Fibroblast of skin of scalp (primary cell): ENCODE measurements at regions not wholly inside any gene's neighbourhood (a gene's known extent, or its start where the extent isn't known, plus 50 kb on each side); places are given as distances from the start of the nearest gene placed in this dataset.

Experiments
- DNase-seq: peaks from one replicate; pipeline ENCODE4 v3.0.0-alpha.2; 2013

DNA sequence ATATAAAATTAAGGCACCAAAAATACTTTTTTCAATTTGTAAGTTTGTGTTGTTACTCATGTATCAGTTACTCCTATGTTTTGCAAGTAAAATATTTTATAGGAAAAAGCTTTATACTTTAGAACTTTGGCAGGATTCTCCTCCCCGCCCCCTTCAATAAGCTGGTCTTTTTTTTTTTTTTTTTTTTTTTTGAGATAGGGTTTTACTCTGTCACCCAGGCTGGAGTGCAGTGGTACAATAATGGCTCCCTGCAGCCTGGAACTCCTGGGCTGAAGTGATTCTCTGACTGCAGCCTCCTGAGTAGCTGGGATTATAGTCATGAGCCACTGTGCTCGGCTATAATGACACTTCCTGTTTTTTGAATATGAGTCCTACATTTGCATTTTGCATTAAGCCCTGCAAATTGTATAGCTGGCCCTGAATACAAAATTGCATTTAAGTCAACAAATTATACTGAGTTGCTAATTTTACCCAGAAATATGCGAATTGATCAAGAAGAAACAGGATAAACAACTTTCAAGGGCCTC, 192.9 kb downstream of the PIK3R1 start:
- DNase-seq: no peak

DNA sequence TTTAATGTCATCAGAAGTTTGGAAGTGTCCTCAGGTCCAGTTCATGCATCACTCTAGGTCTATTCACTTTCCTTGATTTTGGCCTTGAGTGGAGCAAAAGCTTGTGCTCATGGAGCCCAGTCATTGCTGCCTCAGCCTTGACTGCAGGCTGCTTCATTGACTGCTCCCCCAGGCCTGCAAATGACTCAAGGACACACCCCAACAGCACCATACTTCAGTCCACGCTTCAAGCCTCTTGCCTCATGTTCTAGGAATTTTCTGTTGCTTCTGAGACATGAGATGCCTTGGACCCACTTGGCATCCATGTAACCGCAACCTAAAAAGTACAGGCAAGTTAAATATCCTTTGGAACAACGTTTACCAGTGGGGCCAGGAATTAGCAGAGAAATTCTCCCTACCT, 193.7 kb downstream of the PIK3R1 start:
- peak; percentile 70 for DNase-seq

DNA sequence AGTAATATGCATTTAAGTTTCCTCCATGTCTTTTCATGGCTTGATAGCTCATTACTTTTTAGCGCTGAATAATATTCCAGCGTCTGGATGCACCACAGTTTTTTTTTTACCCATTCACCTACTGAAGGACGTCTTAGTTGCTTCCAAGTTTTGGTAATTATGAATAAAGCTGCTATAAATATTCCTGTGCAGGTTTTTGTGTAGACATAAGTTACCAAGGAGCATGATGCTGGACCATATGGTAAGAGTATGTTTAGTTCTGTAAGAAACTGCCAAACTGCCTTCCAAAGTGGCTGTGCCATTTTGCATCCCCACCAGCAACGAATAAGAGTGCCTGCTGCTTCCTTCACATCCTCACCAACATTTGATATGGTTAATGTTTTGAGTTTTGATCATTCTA, 195.6 kb downstream of the PIK3R1 start:
- DNase-seq: no peak

DNA sequence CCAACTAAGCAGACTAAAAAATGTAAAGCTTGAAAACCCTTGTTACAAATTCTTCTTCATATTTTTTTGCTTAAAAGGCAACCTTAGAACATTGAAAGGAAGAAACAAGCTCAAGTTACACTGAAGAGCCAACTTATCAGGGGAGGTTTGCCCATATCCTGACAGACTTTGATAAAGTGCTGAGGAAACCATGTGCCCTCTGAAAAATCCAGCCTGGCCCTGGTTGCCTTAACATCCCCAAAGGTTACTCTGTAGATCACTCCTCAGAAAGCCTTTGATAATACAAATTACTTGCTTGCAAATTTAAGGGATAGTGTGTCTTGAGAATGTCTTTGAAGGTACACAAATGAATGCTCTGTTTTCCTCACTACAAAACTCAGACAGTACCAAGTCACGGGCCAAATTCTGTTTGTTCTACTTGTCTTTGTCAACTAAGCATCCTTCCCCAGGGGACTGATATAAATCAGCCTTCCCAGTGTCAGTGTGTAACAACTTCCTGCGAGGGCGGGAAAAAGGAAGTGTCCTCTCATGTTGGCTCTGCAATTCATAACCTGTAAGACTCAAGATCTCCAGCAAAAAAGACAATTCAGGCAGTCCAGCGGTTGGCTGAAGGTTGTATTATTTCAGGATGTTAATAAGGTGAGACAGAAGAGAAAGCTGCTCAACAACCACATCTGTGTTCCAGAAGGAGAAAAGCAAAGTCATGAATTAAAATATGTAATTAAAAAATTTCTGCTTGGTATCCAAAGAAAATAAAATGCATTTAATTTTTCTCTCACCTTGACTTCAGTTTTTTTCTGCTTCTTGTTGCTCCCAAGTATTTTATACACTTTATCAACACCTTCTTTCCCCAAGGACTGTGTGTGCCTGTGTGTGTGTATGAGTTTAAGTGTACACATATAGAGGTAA, 199.9 kb downstream of the PIK3R1 start:
- no peak for DNase-seq

DNA sequence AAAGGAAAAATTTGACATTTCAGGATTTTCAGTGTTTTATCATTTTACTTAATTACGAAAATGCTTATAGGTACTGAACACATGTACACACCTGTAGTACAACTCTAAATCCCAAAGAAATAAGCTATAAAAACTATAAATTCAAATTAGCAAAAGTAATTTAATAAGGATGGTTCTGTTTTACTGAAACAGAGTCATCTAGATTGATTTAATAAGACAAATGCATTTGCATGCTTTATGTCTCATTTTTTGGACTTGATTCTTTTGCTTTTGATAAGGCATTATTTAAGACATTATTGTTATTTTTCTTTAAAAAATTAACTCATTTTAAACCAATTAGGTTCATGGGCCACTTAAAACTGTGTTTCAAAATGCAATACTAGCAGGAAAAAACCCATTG, 201.2 kb downstream of the PIK3R1 start:
- no peak for DNase-seq

DNA sequence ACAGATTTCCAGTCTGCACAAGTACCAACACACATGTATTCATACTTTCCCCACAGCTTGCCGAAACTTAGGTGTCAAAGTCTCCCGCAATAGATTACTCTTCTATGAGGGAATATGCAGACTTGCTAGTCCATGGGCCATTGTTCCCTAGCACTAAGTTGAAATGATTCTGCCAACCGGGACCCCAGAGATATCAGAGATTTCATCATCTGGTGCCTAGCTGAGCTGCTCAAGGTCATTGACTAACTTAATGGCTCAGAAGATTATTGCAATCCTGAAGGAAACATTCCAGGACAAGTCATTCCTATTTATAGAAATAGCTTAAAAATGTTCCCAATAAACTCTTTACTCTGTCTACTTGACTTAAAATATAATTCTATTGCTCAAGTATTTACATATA, 202.6 kb downstream of the PIK3R1 start:
- DNase-seq: peak; percentile 61

DNA sequence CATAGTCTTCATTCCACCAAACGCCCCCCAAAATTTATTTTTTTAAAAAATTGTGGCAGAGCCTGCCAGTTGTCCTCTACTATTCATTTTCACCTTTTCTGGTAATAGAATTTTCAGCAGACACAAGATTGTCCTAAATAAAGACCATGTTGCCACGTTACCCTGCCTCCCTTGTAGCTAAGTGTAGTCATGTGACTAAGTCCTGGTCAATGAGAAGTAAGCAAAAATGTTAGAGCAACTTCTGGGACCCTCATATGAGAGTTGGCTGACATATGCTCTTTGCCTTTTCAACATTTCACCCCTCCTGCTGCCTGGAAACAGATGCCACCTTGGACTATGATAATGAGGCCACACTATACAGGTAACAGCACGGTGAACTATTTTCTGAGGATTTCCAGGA, 203.1 kb downstream of the PIK3R1 start:
- DNase-seq: no peak

DNA sequence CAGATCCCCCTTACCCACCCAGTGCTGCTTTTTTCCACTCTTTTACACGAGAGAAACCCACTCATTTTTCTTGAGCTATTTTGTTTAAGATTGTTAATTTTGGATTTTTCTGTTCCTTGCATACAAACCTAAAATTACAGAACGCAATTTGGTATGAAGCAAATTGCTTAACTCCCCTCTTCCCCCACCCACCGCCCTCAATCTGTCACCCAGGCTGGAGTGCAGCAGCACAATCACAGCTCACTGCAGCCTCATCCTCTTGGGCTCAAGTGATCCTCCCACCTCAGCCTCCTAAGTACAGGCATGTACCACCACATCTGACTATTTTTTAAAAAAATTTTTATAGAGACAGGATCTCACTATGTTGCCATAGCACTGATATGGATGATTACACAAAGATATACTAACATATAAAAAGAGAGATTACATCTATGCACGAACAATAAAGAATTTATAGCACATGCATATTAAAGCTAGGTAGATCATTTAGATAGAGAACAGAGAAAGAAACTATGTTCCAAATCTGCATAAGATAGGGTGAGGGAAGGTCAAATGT, 203.6 kb downstream of the PIK3R1 start:
- no peak for DNase-seq

DNA sequence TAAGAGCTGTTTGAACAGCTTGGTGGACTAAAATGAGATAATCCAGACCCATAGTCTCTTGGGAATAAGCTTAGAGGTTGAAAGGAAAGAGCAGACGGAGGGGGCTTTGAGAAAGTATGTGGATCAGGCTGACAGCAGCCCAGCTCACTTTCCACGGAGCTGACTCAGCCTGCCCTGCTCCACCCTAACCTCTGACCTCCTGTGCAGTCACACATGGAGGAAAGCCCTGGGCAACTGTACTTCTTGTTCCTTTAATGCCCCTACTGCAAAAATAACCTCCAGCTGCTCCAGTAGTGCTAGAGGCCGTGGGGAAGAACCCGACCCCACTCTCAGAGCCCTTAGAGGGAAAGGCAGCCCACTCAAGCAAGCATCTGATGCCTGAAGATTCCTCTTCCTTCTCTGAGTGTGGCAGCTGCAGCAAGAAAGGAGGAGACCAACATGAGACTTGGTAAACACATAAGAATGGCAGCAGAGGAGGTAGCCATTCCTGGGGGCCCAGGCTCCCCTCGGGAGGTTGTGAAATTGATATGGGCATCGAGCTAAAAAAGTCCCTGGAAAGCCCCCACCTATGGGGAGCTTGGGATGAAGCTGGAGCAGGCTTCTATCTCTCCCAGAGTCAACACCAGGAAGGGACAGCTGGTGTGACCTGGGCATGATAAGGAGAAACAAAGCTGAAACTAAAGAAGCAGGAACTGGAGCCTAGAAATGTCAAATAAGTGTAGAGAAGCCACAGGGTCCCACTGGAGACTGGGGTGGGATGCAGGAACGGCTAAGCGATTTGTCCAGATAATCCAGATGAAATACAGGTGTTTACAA, 204.3 kb downstream of the PIK3R1 start:
- DNase-seq: peak; percentile 64

DNA sequence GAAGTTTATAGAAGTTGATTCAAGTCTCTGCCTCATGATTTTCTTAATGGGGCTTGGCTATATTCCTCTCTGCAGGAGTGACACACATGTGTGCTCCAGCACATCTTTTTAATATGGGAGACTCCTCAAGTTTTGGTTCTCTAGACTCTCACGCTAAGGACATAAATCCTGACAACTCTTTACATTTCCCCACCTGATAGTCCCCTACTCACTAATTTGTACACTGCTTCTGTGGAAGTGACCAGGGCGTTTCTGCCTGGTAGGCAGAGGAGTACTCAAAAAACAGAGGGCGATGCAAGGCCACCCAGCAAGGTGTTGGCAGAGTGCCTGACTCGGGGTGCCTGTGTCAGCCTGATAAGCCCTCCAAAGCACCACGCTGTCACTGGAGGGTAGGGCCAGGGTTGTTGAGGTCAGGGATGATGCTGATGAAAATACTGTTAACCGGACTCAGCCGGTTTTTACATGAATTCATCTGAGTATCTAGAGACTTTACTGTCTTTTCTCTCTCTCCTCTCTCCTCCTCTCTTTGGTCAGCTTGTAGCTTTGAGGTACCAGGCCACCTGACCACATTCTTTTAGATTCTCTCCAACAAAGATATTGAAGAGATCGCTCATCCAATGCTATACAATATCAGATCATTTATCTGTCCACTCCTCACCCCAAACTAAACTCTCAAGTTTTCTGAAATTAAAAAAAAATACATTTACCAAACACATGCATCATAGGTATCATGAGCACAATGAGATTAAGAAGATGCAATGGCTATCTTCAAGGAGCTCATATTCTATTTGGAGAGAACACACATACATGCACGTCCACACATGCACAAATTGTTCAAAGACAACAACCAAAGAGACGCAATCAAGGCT, 205.2 kb downstream of the PIK3R1 start:
- no peak for DNase-seq

DNA sequence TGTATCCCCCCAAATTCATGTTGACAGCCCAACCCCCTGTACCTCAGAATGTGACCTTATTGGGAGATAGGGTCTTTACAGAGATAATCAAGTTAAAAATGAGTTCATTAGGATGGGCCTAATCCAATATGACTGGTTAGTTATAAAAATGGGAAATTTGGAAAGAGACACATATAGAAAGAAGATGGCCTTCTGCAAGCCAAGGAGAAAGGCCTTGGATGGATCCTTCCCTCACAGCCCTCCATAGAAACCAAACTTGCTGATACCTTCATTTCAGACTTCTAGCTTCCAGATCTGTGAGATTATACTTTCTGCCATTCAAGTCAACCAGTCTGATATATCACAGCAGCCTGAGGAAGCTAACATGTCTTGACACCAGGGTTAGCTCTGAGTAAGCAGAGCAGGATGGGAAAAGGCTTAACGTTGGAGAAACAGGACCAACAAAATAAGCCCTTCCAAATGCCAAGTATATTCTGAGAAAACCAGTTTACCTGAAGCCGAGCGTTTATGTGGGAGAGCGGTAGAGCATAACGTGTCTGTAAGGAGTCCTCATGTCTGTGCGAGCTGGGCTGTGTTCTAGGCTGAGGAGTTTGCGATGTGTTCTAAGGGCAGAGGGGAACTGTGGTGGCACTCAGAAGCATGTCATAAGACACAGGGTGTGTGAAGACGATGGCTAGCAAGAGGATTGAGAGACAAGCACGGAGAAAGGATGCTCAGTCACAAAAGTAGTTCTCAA, 206.1 kb downstream of the PIK3R1 start:
- DNase-seq: no peak

DNA sequence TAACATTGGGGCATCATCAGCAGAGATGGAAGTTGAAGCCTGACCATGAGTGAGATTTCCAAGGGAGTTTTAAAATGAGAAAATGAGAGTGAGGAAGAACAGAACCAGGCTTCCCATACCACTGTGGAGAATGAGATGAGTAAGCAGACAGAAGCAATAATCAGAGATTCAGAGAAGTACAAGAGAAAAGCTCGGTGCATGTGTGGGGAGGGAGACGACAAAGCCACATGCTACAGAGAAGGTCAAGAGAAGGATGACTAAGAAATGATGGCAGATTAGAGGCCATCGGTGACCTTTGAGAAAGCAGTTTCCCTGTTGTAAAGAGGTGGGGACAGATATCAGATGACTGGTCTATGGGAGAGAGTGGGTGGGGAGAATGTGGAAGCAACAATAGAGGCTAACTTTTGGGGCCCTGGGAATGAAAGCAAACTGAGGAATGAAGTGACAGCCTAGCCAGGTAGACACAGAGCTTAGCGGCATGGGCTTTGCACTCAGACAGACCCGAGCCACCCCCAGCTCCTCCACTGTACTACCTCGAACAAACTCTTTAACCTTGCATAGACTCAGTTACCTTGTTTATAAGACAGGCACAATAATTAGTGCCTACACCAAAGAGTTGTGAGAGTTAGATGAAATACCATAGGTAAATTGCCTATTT, 207.7 kb downstream of the PIK3R1 start:
- DNase-seq: no peak

DNA sequence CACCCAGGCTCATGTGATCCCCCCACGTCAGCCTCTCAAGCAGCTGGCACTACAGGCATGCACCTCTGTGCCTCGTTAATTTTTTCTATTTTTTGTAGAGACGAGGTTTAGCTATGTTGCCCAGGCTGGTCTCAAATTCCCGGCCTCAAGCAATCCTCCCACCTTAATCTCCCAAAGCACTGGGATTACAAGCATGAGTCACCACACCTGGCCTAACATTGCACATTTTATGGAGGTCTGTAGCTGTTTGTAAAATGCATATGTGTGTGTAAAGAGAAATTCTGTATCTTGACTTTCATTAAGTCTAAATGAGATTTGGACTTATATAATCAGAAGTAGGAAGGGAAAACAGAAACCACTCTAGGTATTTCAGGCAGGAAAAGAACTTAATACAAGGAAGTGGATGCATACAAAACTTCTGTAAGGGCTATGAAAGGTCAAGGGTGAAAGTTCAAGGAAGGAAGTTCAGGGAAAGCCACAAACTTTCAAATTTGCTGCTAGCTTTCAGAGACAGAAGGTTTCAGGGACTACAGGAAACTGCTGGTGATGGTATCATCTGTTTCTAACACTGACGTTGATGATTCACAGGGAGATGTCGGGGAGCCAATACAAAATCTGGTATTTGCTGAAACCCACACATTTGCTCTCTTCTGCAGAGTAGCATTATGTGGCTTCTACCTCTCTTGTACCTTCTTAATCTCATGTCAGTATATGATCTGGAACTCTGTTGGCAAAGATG, 209.4 kb downstream of the PIK3R1 start:
- peak; percentile 27 for DNase-seq

DNA sequence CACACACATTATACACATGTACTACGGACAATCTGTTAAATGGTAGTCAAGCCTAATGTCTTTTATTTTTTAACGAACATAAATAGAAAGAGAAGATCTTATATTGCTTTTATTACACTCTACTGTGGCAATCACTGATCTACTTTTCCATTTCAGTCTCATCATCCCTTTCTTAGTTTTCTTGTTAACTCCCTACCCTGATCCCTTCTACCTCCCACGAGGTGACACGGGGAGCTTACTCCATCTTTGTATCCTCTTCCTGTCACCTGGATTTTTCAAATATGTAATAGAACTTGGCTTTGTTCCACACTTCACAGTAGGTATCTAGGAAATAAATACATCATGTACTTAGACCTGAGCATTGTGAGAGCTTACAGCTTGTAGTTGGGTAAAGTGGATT, 211.0 kb downstream of the PIK3R1 start:
- no peak for DNase-seq

DNA sequence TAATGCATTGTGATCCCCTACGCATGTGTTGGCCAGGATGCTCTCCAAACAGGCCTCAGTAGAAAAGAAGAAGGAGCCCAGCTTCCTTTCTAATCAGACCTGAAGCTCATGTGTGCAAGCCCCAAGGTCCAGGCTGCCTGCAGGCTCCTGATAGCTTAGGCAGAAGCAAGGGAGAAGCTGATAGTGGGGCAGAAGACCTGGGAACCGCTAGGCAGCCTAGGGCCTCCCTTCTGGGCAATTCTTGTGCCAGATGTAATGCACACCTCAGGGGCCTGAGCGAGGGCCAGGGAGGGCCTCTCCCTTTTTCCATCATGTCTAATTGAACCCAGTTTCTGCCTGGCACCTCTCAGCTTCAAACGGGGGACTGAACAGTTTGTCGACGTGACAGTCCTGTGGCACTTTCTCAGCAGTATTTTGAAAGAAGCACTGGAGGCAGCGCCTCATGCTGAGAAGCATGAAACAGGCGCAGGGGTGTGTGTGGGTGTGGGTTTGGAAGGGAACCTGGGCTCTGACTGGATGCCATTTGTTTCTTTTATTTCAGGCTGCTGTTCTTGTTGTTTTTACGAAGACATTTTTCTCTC, 212.8 kb downstream of the PIK3R1 start:
- DNase-seq: no peak

DNA sequence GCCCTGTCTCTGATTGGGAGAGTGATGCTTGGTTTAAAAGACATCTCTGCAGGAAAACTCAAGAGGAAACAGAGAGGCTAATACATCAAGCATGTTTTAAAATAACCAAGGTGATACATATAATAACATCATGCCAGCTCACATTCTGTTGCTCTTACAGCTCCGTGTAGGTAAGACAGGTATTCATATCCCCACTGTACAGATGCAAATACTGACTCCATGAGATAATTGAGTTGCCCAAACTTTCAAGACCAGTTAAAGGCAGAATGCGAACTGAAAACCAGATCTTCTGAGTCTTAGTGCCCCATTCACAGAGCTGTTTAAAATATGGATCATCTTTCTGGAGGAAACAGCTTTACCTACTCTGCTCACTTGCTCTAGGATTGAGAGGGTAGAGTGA, 214.0 kb downstream of the PIK3R1 start:
- no peak for DNase-seq

DNA sequence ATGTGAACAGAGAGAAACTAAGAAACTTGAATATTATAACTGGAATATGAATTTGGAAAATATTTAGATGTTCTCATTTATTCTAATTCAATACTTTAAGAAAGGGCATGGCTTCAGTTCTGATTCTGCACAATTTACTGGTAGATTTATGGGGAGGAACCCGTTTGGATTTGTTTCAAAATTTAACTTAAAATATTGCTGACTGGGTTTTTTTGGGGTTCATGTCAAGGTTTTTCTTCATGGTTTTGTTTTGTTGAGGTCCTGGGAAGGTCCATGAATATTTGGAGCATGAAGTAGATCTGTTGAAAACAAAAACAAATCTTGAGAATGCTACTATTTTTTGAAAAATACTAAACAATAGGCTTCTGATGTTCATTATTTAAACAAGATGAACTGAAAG, 214.7 kb downstream of the PIK3R1 start:
- no peak for DNase-seq

DNA sequence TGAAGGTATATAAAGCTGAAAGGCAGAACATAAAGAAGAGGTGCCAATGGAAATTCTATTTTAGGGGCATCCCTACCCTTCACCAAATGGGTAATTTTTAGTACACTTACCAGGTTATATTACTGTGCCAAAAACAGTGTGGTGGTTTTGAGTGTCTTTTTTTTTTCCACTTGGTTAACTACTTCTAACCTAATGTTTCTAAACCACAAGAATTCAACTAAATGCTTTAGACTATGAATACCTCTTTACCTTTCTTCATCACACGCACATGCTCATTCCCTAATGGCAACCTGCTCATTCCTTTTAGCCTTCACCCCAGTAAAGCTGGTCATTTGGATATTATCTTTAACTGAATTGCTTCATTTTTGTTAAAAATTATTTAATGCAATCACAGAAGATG, 215.6 kb downstream of the PIK3R1 start:
- no peak for DNase-seq

DNA sequence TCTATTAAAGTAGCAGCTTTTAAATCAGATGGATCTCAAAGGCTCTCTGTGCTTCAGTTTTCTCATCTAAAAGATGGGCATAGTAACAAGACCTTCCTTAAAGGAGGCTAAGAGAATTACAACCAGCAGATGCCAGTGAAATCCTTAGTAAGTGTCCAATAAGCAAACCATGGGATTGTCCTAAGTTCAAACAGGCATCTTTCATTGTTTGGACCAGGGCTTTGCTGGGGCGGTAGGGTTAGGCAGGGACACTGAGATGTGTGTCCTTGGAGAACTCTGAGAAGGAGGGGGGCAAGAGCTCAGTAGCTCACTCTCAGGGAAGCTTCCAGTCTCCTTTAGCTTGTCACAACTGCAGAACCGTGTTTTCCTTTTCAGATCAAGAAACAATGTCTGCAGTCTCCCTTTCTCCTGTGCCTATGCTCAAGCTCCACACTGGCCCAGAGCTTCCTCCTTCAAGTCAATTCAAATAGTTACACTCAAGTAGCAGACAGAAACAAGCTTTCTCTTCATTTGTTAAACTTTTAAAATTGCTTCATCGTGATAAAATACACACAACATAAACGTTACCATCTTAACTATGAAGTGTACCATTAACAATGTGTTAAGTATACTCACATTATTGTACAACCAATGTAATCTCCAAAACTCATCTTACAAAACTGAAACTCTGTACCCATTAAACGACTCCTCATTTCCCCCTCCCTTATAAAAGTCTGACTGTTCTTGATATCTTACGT, 216.2 kb downstream of the PIK3R1 start:
- no peak for DNase-seq
